ENCODE measurements at regions not wholly inside any gene's neighbourhood (a gene's known extent, or its start where the extent isn't known, plus 50 kb on each side); places are given as distances from the start of the nearest gene placed in this dataset.

DNA sequence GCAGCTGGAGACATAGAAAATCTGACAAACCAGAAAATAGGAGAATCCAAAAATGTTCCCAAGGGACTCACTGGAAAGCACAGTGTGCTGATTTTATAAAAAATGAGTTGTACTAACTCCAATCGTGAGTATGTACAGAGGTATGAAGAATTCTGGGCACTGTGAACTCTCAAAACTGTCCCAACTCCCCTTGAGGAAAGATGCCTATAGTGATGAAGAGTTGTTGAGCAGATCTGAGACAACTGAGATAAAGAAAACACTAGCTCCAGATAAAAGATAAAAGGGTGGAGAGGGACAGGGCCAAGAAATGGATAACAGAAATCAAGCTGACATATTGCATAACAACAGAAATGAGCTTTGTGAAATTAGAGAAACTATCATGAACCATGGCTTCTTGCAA lies 481.4 kb downstream of the MAFB start:
- no peak for TF ChIP-seq POLR2A (IDR thresholded peaks at IDR 0.05; ENCODE audit: low read depth, low read length)
- TF ChIP-seq, protein P1, sequence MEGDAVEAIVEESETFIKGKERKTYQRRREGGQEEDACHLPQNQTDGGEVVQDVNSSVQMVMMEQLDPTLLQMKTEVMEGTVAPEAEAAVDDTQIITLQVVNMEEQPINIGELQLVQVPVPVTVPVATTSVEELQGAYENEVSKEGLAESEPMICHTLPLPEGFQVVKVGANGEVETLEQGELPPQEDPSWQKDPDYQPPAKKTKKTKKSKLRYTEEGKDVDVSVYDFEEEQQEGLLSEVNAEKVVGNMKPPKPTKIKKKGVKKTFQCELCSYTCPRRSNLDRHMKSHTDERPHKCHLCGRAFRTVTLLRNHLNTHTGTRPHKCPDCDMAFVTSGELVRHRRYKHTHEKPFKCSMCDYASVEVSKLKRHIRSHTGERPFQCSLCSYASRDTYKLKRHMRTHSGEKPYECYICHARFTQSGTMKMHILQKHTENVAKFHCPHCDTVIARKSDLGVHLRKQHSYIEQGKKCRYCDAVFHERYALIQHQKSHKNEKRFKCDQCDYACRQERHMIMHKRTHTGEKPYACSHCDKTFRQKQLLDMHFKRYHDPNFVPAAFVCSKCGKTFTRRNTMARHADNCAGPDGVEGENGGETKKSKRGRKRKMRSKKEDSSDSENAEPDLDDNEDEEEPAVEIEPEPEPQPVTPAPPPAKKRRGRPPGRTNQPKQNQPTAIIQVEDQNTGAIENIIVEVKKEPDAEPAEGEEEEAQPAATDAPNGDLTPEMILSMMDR (IDR thresholded peaks at IDR 0.05; ENCODE audit: extremely low read depth in 1 of 2, insufficient read depth in 1 of 2, low read depth in 1 of 2, low read length in 2 of 2): no peak
- no peak for TF ChIP-seq JUN (IDR thresholded peaks at IDR 0.05; ENCODE audit: borderline replicate concordance, insufficient read depth, insufficient read length, low read depth)
- TF ChIP-seq, protein P2, sequence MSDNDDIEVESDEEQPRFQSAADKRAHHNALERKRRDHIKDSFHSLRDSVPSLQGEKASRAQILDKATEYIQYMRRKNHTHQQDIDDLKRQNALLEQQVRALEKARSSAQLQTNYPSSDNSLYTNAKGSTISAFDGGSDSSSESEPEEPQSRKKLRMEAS (IDR thresholded peaks at IDR 0.05; ENCODE audit: insufficient read depth, insufficient read length): no peak
- no peak for TF ChIP-seq MYC (IDR thresholded peaks at IDR 0.05; ENCODE audit: low read depth, low read length)
